GM18873 (cell line): ENCODE measurements at regions not wholly inside any gene's neighbourhood (a gene's known extent, or its start where the extent isn't known, plus 50 kb on each side); places are given as distances from the start of the nearest gene placed in this dataset.
"Not testable (repeated sequence)": the region's sequence is repeated elsewhere in the genome, so short reads cannot be mapped to it uniquely, and the experiment has no call there.

Experiments
- ATAC-seq: cut with Tn5 transposase; IDR thresholded peaks from one replicate; pipeline ENCODE4 v1.9.1; 2021; ENCODE audit warnings: mild to moderate bottlenecking, moderate library complexity, moderate number of reproducible peaks; ENCODE audit not compliant: unreplicated experiment, low FRiP score

GRCh38 chr9:115689331-115689730 is 464.3 kb upstream of the PAPPA start:
- no peak for ATAC-seq

DNA sequence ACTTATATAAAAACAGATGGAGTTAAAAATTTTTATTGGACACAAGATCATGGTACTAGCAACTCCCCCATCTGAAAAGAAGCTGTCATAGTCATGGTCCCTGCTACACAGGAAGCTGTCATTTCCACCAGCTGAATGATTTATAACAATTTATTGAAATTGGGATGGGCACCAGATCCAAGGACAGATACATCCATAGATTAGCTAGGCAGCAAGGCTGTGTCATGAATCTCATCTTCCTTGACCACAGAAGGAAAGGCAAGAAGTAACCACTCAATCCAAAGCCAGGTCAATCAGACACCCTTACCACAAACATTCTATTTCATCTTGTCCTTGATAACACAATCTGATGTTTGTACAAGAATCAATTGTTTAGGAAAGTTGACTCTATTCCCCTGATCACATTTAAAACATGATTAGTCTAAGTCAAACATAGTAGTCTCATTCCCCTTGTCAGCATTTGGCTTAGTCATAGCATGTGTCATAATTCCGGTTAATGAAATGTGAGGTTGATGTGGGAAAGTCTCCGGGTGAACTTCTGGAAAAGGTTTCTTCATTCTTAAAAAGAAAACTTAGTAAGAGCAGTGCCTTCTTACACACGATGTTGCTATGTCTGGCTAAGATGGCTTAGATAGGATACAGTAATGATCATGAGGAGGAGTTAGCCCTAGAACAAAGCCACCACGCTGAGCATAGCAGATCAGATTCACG is 462.6 kb upstream of the PAPPA start:
- no peak for ATAC-seq

GRCh38 chr9:115691693-115692092 is 461.9 kb upstream of the PAPPA start:
- ATAC-seq, result no peak

- ATAC-seq, result not testable (repeated sequence)
Observed at GRCh38 chr9:115692868-115693267, 460.7 kb upstream of the PAPPA start.

GRCh38 chr9:115694014-115694413 is 459.6 kb upstream of the PAPPA start:
- no peak for ATAC-seq

DNA sequence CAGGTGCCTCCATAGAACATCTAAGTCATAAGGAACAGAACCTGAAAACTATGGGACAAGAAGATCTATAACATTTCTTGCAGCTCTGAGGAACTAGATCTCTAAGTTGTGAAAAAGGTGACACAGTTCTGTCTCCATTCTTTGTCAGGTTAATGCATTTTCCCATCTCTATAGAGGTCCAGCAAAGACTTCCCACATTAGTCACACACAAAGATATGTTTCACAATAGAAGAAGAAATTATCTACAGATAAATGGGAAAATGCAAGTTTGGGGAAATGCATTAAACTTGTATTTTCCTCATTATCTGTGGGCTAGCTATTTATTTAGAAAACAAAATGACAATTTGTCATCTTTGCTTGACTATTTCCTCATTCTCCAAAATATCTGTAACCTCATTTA is 458.6 kb upstream of the PAPPA start:
- no peak for ATAC-seq

- ATAC-seq, result no peak
Observed at GRCh38 chr9:115712981-115713380, 440.6 kb upstream of the PAPPA start.

- no peak for ATAC-seq
Observed at GRCh38 chr9:115715666-115716065, 437.9 kb upstream of the PAPPA start.

- ATAC-seq, result no peak
Observed at GRCh38 chr9:115717298-115717697, 436.3 kb upstream of the PAPPA start.

- ATAC-seq, result no peak
Observed at GRCh38 chr9:115717711-115718173, 435.8 kb upstream of the PAPPA start.

GRCh38 chr9:115730396-115730795 is 423.2 kb upstream of the PAPPA start:
- no peak for ATAC-seq

- no peak for ATAC-seq
Observed at GRCh38 chr9:115730845-115731244, 422.7 kb upstream of the PAPPA start.

GRCh38 chr9:115733318-115734110 is 420.1 kb upstream of the PAPPA start:
- no peak for ATAC-seq

DNA sequence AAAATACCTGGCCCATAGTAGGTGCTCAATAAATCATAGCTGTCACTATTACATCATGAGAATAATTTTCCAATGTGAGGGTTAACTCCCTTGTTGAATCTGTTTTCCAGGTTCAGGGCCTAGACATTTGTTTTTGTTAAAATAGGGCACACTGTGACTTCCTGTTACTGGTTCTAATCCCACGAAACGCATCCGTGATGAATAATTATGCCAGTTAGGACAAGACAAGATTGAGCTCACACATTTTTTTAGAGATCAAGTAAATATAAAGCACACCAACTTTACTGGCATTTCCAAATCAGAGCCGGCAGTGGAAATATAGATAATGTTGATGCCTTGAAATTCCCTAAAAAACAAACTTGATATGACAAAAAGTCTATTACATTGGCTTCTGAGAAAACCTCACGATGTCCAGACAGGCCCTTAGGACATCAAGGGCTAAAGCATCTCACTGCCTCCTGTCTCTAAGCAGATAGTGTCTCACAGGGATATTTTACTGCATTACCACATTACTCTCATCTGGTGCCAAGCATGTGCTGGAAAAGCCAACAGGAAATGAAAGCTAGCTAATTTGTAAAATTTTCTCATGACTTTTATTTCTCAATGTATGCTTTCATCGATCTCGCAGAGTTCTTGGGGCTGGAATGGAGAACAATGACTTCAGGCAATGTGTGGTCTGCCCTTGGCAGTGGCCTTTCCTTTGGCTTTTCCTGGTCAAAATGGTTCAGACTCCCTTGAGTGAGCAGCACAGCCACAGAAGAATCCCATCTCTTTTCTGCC is 414.3 kb upstream of the PAPPA start:
- no peak for ATAC-seq

DNA sequence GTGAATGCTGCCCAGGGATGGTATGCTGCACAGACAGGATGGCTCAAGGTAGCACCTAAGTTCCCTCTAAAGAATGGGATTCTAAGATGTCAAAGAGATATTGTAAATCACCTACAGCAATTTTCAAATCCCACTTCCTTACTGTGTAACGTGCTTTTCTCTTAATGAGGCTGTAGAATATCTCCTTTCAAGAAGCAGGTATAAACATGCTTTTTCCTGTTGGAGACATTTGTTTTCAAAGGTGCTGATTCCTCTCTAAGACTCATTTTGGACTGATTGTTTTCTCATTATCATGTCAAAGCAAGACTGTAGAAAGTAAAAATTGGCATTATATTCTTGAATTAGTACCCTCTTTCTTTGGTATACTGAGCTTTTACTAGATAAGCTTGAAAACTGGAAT is 412.6 kb upstream of the PAPPA start:
- no peak for ATAC-seq

DNA sequence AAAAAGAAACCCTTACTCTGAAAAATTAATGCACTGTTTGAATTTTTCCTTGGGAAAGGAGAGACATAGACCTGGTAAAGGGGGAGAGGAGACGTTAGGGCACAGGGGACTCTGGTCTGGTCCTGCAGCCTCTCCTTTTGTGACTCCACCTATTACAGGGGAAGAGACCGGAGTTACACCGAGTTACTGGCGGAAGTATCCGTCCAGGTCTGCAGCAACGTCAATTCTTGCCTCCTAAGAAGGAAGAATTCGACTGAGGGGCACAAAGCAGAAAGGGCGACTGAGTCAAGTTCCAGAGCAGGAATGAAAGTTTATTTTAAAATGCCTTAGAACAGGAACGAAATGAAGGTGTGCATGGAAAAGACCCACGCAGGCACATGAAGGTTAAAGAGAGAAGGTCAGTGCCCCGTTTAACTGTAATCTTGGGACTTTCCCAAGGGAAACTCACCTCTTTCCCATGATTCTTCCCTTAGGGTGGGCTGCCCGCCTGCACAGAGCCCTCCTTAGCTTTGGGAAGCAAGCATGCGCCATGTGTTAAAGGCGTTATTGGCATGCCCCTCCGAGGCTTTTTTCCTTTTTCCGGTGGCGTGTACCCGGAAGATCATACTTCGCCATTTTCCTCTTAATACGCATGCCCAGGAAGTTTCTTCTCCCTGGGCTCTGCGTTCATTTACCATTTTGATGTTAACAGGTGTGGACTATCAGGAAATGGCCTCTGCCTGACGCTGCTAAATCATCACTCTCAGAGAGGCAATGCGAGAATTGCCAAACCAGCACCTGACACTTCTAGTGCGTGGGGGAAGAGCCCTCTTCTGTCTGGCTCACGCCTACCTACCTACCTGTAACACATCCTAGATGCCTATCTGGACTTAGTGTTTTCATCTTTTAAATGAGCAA is 409.6 kb upstream of the PAPPA start:
- no peak for ATAC-seq

GRCh38 chr9:115746496-115746895 is 407.1 kb upstream of the PAPPA start:
- ATAC-seq, result no peak

DNA sequence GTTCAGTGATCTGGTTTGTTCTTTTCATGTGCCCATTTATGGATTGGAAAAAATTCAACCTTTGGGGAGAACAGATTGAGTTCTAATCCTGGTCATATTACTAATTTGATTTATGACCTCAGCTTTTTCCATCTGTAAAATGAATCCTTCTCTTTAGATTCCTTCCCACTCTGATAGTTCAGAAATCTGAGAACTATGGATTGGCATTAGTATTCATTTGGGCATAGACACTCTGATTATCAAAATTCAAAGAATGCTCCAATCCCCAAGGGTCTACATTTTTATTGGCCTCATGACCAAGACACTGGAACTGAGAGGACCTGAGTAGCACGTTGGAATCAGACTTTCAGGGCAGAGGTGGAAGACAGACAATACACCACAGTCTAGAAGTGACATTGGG is 405.9 kb upstream of the PAPPA start:
- no peak for ATAC-seq

DNA sequence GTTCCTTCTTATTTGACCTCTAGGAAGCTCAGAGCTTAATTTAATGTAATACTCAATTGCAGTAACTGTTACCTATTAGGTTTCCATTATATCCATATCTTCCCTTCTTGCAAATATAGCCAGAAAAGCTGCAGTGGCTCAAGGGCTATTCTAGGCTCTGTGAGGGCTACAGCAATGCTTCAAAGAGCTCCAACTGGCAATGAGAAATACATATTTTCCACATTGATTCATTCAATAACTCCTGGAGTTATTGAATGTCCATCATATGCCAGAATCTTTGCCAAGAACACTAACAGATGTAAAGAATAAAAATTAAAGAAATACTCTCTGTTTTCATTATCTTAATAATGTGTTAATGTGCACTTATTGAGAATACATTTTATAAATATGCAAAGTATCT is 396.9 kb upstream of the PAPPA start:
- ATAC-seq, result no peak

GRCh38 chr9:115757461-115757860 is 396.1 kb upstream of the PAPPA start:
- no peak for ATAC-seq
